ENCODE measurements at regions not wholly inside any gene's neighbourhood (a gene's known extent, or its start where the extent isn't known, plus 50 kb on each side); places are given as distances from the start of the nearest gene placed in this dataset.

GRCh38 chr11:44452827-44453572, 112.5 kb upstream of the CD82 start:
- no peak for TF ChIP-seq CTCF (IDR thresholded peaks at IDR 0.05; ENCODE audit: insufficient read depth, low read depth, low read length, missing control alignments)
- DNase-seq (ENCODE audit: low read depth), result no peak
- no peak overlapping the region for H3K4me3 ChIP-seq (ENCODE audit: low read length)

- TF ChIP-seq CTCF (IDR thresholded peaks at IDR 0.05; ENCODE audit: insufficient read depth, low read depth, low read length, missing control alignments), result no peak
- no peak overlapping the region for H3K4me3 ChIP-seq (ENCODE audit: low read length)
- DNase-seq (ENCODE audit: low read depth), result no peak
Observed at GRCh38 chr11:44453871-44454270, 111.6 kb upstream of the CD82 start.

GRCh38 chr11:44454666-44455065, 110.8 kb upstream of the CD82 start:
- H3K4me3 ChIP-seq (ENCODE audit: low read length), result no peak overlapping the region
- TF ChIP-seq CTCF (IDR thresholded peaks at IDR 0.05; ENCODE audit: insufficient read depth, low read depth, low read length, missing control alignments), result no peak
- DNase-seq (ENCODE audit: low read depth), result no peak

- peak; percentile 18 for DNase-seq (ENCODE audit: low read depth)
- TF ChIP-seq CTCF (IDR thresholded peaks at IDR 0.05; ENCODE audit: insufficient read depth, low read depth, low read length, missing control alignments), result peak; percentile 51
- H3K4me3 ChIP-seq (ENCODE audit: low read length), result no peak overlapping the region
Observed at GRCh38 chr11:44456544-44457300, 108.7 kb upstream of the CD82 start.

GRCh38 chr11:44457862-44458261, 107.6 kb upstream of the CD82 start:
- H3K4me3 ChIP-seq (ENCODE audit: low read length), result no peak overlapping the region
- no peak for TF ChIP-seq CTCF (IDR thresholded peaks at IDR 0.05; ENCODE audit: insufficient read depth, low read depth, low read length, missing control alignments)
- DNase-seq (ENCODE audit: low read depth), result no peak

- DNase-seq (ENCODE audit: low read depth), result no peak
- TF ChIP-seq CTCF (IDR thresholded peaks at IDR 0.05; ENCODE audit: insufficient read depth, low read depth, low read length, missing control alignments), result no peak
- no peak overlapping the region for H3K4me3 ChIP-seq (ENCODE audit: low read length)
Observed at GRCh38 chr11:44463751-44464150, 101.7 kb upstream of the CD82 start.

Measured in epithelial cell of esophagus (primary cell).